ENCODE measurements at regions not wholly inside any gene's neighbourhood (a gene's known extent, or its start where the extent isn't known, plus 50 kb on each side); places are given as distances from the start of the nearest gene placed in this dataset.

DNA sequence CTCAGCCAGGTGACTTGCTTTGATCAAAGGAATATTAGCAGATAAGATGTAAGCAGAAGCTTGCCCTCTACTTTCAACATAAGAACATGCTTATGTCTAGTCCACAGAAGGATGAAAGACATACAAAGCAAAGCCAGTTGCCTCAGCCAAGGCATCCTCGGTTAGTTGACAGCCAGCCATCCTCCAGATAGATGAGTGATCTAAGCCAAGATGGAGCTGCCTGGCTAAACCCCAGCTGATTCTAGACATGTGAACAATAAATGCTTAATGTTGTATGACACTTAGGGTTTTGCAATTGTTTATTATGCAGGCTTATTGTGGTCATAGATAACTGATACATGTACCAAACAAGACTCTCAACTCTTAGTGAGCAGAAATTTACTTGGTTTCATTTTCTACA is 157.6 kb upstream of the TMTC2 start:
- H3K36me3 ChIP-seq (replicated peaks in 1 of 2), result no peaks in the 10 kb centered on the region
- intact Hi-C loops (cut with DNase I), result loop anchor here in 1 of 2 donors (10.0 kb wide), 1 partner anchor 96 kb away; no protein-coding TSS in a partner anchor
- no peak overlapping the region for H3K4me3 ChIP-seq
- DNase-seq, result no peak
- 30 to 71% (median 45%) methylated on average over 1 of the region's 1 CpG for WGBS, 4 donors
- no peak overlapping the region for H3K27ac ChIP-seq
- TF ChIP-seq, protein P1, sequence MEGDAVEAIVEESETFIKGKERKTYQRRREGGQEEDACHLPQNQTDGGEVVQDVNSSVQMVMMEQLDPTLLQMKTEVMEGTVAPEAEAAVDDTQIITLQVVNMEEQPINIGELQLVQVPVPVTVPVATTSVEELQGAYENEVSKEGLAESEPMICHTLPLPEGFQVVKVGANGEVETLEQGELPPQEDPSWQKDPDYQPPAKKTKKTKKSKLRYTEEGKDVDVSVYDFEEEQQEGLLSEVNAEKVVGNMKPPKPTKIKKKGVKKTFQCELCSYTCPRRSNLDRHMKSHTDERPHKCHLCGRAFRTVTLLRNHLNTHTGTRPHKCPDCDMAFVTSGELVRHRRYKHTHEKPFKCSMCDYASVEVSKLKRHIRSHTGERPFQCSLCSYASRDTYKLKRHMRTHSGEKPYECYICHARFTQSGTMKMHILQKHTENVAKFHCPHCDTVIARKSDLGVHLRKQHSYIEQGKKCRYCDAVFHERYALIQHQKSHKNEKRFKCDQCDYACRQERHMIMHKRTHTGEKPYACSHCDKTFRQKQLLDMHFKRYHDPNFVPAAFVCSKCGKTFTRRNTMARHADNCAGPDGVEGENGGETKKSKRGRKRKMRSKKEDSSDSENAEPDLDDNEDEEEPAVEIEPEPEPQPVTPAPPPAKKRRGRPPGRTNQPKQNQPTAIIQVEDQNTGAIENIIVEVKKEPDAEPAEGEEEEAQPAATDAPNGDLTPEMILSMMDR (IDR thresholded peaks at IDR 0.05), result no peak
- no peak for TF ChIP-seq POLR2A (IDR thresholded peaks at IDR 0.05)
- no peaks in the 10 kb centered on the region for H3K27me3 ChIP-seq
- H3K9me3 ChIP-seq (replicated peaks in 1 of 3), result no peaks in the 10 kb centered on the region
- no peaks in the 10 kb centered on the region for H3K4me1 ChIP-seq (replicated peaks in 1 of 2)

DNA sequence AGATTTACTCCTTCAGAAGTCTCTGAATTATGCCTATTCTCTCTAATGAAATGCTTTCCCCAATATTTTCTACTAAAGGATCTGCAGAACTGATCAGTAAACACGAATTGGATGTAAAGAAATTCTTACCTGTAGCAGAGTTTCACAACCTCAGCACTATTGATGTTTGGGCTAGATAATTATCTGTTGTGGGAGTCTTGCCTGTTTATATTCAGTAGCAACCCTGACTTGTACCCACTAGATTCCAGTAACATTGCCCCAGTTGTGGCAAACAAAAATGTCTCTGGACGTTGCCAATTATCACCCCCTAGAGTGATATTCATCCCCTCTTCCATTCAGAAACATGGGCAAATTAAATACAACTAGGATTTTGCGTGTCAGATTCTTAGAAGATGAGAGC is 156.8 kb upstream of the TMTC2 start:
- no peak for DNase-seq
- WGBS, 4 donors, result 58 to 79% (median 76%) methylated on average over 3 of the region's 3 CpGs
- TF ChIP-seq POLR2A (IDR thresholded peaks at IDR 0.05), result no peak
- TF ChIP-seq, protein P1 (IDR thresholded peaks at IDR 0.05), result no peak
- no peaks in the 10 kb centered on the region for H3K27me3 ChIP-seq
- no peaks in the 10 kb centered on the region for H3K36me3 ChIP-seq (replicated peaks in 1 of 2)
- H3K9me3 ChIP-seq (replicated peaks in 1 of 3), result no peaks in the 10 kb centered on the region
- intact Hi-C loops (cut with DNase I), result loop anchor here in 1 of 2 donors (10.0 kb wide), 1 partner anchor 95 kb away; no protein-coding TSS in a partner anchor
- no peak overlapping the region for H3K4me3 ChIP-seq
- H3K4me1 ChIP-seq (replicated peaks in 1 of 2), result no peaks in the 10 kb centered on the region
- H3K27ac ChIP-seq, result no peak overlapping the region

DNA sequence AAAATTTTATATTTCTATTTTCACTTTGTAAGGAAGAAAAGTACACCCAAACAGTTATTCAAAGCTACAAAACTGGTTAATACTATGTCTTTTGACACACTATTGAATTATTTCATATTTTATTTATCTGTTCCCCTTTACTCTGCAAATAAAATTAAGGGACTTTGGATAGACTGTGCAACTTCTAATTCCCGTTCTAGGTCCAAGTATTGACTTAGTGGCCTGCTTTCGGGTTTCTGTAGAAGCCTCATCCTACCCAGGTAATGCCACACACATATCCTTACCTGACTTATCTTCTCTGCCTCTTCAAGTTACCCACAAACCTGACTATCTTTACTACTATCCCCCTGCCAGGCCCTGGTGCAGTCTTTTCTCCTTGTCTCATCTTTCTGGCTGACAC is 156.3 kb upstream of the TMTC2 start:
- no peak overlapping the region for H3K4me3 ChIP-seq
- no peaks in the 10 kb centered on the region for H3K9me3 ChIP-seq (replicated peaks in 1 of 3)
- no peak for DNase-seq
- intact Hi-C loops (cut with DNase I), result no loop called here
- H3K27ac ChIP-seq, result no peak overlapping the region
- WGBS, 4 donors, result 61 to 67% (median 62%) methylated on average over 2 of the region's 2 CpGs
- no peaks in the 10 kb centered on the region for H3K4me1 ChIP-seq (replicated peaks in 1 of 2)
- H3K27me3 ChIP-seq, result no peaks in the 10 kb centered on the region
- TF ChIP-seq, protein P1 (IDR thresholded peaks at IDR 0.05), result no peak
- no peak for TF ChIP-seq POLR2A (IDR thresholded peaks at IDR 0.05)
- no peaks in the 10 kb centered on the region for H3K36me3 ChIP-seq (replicated peaks in 1 of 2)

DNA sequence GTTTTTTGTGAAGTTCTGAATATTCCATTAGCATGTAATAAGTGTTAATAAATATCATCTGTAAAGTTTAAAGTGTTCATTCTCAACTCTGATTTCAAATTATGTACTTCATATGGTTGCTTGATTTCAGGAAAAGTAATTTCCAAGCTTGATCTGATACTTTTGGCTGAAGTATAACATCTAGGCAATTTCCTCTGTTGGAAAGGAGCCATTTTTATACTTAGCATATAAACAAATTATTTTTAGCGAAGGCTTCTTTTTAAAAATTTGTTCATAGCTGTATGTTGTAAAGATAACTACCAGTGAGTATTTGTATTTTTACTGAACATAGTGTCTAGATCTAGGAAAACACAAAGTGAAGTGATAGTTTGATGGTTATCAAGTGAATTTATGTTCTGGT is 153.4 kb upstream of the TMTC2 start:
- Histone ChIP-seq H3K36me3 (replicated peaks in 1 of 2) (no peaks in the 10 kb centered on the region), H3K4me3 (no peak overlapping the region), H3K9me3 (replicated peaks in 1 of 3) (no peaks in the 10 kb centered on the region), H3K27ac (no peak overlapping the region), H3K4me1 (replicated peaks in 1 of 2) (no peaks in the 10 kb centered on the region), H3K27me3 (no peaks in the 10 kb centered on the region)
- WGBS, 4 donors, result 76 to 87% (median 79%) methylated on average over 1 of the region's 1 CpG
- DNase-seq, result no peak
- intact Hi-C loops (cut with DNase I), result no loop called here
- TF ChIP-seq, protein P1 (IDR thresholded peaks at IDR 0.05), result no peak
- TF ChIP-seq POLR2A (IDR thresholded peaks at IDR 0.05), result no peak
